GM12878 (cell line): ENCODE measurements at regions not wholly inside any gene's neighbourhood (a gene's known extent, or its start where the extent isn't known, plus 50 kb on each side); places are given as distances from the start of the nearest gene placed in this dataset.

Source experiments
- ATAC-seq: fragments of 200-7000 bp; cut with Tn5 transposase; 3 replicates; pipeline ENCODE4 v1.9.1; 2020; ENCODE audit warnings: mild to moderate bottlenecking, moderate library complexity
- BruUV-seq: library from RNA; stranded (reverse); fragments of 400-500 nt; replicated peaks from 2 replicates; lab custom pipeline; 2021; lab: Mats Ljungman, UMichigan
- CTCF ChIA-PET: fragments of 300-600 bp; sonication (Branson Sonifier 250); formaldehyde crosslinking; extraction: SDS; loops from one replicate; lab custom pipeline; 2021; ENCODE audit warnings: inconsistent platforms; lab: Yijun Ruan, JAX
- POLR2A ChIA-PET: fragments of 350-600 bp; formaldehyde crosslinking; extraction: SDS; loops from one replicate; lab custom pipeline; 2021; ENCODE audit warnings: inconsistent platforms; lab: Charles Lee
- RAD21 ChIA-PET: fragments of 300-600 bp; sonication (Branson Sonifier 250); formaldehyde crosslinking; loops from one replicate; lab custom pipeline; 2023; ENCODE audit warnings: antibody characterized with exemption; ENCODE audit not compliant: unreplicated experiment; lab: Charles Lee
- SMC1A ChIA-PET: fragments of 300-600 bp; sonication (Branson Sonifier 250); formaldehyde crosslinking; loops from one replicate; lab custom pipeline; 2023; ENCODE audit not compliant: unreplicated experiment, uncharacterized antibody; lab: Charles Lee
- DNase-seq: peaks from one replicate; pipeline ENCODE4 v3.0.0-alpha.2; 2011; ENCODE audit warnings: low read depth, low spot score
- FAIRE-seq: peaks from 3 replicates; lab custom pipeline; 2011; peaks lifted over from hg19 to GRCh38; lab: Jason Lieb, UNC
- H2AFZ ChIP-seq: 2 replicates; pipeline ENCODE4 v1.6.0; 2011; ENCODE audit warnings: low read depth, low read length, control low read depth; ENCODE audit not compliant: control insufficient read depth
- H3K27ac ChIP-seq: 2 replicates; pipeline ENCODE4 v1.5.1; 2011; ENCODE audit warnings: control low read depth; ENCODE audit not compliant: control insufficient read depth, insufficient read depth
- H3K27me3 ChIP-seq, 2 experiments: replicated peaks in 1 of 2; 2 replicates each; pipeline versions ENCODE4 v1.6.0 to v1.6.1; 2011; ENCODE audit warnings: low read length in 1 of 2; ENCODE audit not compliant: control insufficient read depth in 2 of 2, insufficient read depth in 2 of 2
- H3K36me3 ChIP-seq, 2 experiments: 2 replicates each; pipeline ENCODE4 v1.5.1; 2011; ENCODE audit warnings: low read length in 1 of 2; ENCODE audit not compliant: control insufficient read depth in 2 of 2, insufficient read depth in 2 of 2
- H3K4me1 ChIP-seq: 2 replicates; pipeline ENCODE4 v1.6.1; 2011; ENCODE audit warnings: mild to moderate bottlenecking, low read length, moderate library complexity, mixed read lengths; ENCODE audit not compliant: control insufficient read depth, insufficient read depth
- H3K4me2 ChIP-seq: 2 replicates; pipeline ENCODE4 v1.6.0; 2011; ENCODE audit warnings: control low read depth; ENCODE audit not compliant: control insufficient read depth, insufficient read depth
- H3K4me3 ChIP-seq: fragments of 200-600 bp; sonication (generic); 2 replicates; pipeline ENCODE4 v1.5.1; 2016
- H3K79me2 ChIP-seq: 2 replicates; pipeline ENCODE4 v1.6.0; 2011; ENCODE audit warnings: low read length; ENCODE audit not compliant: control insufficient read depth, insufficient read depth
- H3K9ac ChIP-seq: 2 replicates; pipeline ENCODE4 v1.8.0; 2011; ENCODE audit warnings: low read length, control low read depth, mixed read lengths; ENCODE audit not compliant: control insufficient read depth, insufficient read depth
- H3K9me3 ChIP-seq: replicated peaks from 3 replicates; pipeline ENCODE4 v1.5.1; 2011; ENCODE audit warnings: mild to moderate bottlenecking, low read length; ENCODE audit not compliant: control insufficient read depth, insufficient read depth
- H4K20me1 ChIP-seq: 2 replicates; pipeline ENCODE4 v1.6.0; 2011; ENCODE audit not compliant: control insufficient read depth, insufficient read depth
- JUND ChIP-seq: IDR thresholded peaks from 2 replicates; pipeline ENCODE4 v1.6.1; 2012; ENCODE audit warnings: low read depth, mild to moderate bottlenecking, low read length, improper control_type of control experiment, moderate library complexity
- MXI1 ChIP-seq: fragments of 150-350 bp; IDR thresholded peaks from 2 replicates; pipeline ENCODE4 v1.6.1; 2011; ENCODE audit warnings: low read depth, mild to moderate bottlenecking, inconsistent platforms, low read length, improper control_type of control experiment
- PML ChIP-seq: IDR thresholded peaks from 2 replicates; pipeline ENCODE4 v1.6.1; 2012; ENCODE audit warnings: low read length, inconsistent platforms
- RB1 ChIP-seq: fragments of 450-650 bp; formaldehyde crosslinking; IDR thresholded peaks from 2 replicates; pipeline ENCODE4 v1.6.1; 2017; ENCODE audit warnings: mild to moderate bottlenecking, borderline replicate concordance
- ZBED1 ChIP-seq: IDR thresholded peaks from 2 replicates; pipeline ENCODE4 v1.6.1; 2016; ENCODE audit warnings: borderline replicate concordance
- WGBS: methylation state at CpG from one replicate; pipeline ENCODE4 v1.1.6; 2016; ENCODE audit warnings: low lambda C conversion rate; ENCODE audit not compliant: insufficient replicate concordance, insufficient coverage; ENCODE audit errors: missing lambda C conversion rate; 5-methylcytosine and 5-hydroxymethylcytosine counted together
- in situ Hi-C: fragments of 300-500 bp; cut with MboI; formaldehyde crosslinking; loops from 9 replicates; pipeline ENCODE4 v1.14.3; 2018; ENCODE audit warnings: mixed read lengths
- intact Hi-C: fragments of 100-400 bp; cut with micrococcal nuclease; formaldehyde crosslinking; loops from one replicate; pipeline ENCODE4 v1.14.2; 2022; ENCODE audit not compliant: unreplicated experiment
- TF ChIP-seq, protein P1 (sequence below): IDR thresholded peaks from 2 replicates; pipeline ENCODE4 v1.6.1; 2012; ENCODE audit warnings: mild to moderate bottlenecking, low read depth, low read length

DNA sequence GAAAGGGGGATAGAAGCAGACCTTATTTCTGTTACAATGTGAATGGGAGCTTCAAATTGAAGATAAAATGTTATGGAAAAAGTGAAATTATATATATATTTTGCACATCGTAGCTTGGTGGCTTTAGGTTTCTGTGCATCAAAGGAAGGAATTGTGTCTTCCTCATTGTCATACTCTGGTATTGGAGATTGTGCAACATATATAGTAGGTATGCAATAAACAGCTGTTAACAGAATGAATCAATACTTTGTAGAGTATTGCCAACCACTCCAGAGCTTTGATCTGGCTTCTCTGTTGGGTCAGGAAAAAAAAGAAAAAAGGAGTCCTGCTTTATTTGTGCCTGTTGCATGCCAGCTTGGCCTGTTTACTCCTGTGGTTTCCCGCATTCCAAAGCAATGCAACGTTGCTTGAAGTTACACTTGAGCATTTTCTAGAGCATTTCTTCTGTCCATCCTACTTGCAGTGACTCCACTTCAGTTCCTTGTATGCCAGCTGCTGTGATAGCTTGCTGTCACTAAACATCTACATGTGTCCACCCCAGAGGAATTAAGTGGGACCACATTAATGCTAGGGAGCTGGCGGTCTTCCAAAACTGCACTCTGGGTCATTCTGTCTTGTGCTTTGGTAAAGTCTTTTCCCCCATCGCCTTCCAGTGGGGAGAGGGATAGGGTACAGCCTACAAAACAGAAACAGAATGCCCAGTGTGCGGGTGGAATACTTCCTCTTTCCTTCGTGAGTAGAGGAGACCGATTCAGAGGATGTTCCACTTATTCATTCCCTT is 62.0 kb upstream of the MEF2C start:
- POLR2A ChIA-PET = no interaction called here
- SMC1A ChIA-PET = interaction anchor here (0.5 to 1.9 kb wide), 5 partner anchors 8 to 569 kb away, joined by 3 to 8 read pairs (median 4); no protein-coding TSS in a partner anchor
- Histone ChIP-seq H2AFZ (no peak overlapping the region), H3K36me3 (no peaks in the 10 kb centered on the region), H3K9ac (no peak overlapping the region), H3K27ac (no peak overlapping the region), H3K4me2 (no peak overlapping the region), H3K4me3 (no peak overlapping the region), H3K4me1 (no peaks in the 10 kb centered on the region), H4K20me1 (no peaks in the 10 kb centered on the region), H3K79me2 (no peaks in the 10 kb centered on the region), H3K27me3 (no peaks in the 10 kb centered on the region), H3K9me3 (no peaks in the 10 kb centered on the region)
- WGBS = 73% methylated on average over 8 of the region's 8 CpGs
- no peak for FAIRE-seq
- CTCF ChIA-PET = no interaction called here
- no peak for DNase-seq
- in situ Hi-C loops (no loop called here), intact Hi-C loops (no loop called here)
- BruUV-seq = no TSS peak
- no peak for ATAC-seq
- TF ChIP-seq, protein P1, sequence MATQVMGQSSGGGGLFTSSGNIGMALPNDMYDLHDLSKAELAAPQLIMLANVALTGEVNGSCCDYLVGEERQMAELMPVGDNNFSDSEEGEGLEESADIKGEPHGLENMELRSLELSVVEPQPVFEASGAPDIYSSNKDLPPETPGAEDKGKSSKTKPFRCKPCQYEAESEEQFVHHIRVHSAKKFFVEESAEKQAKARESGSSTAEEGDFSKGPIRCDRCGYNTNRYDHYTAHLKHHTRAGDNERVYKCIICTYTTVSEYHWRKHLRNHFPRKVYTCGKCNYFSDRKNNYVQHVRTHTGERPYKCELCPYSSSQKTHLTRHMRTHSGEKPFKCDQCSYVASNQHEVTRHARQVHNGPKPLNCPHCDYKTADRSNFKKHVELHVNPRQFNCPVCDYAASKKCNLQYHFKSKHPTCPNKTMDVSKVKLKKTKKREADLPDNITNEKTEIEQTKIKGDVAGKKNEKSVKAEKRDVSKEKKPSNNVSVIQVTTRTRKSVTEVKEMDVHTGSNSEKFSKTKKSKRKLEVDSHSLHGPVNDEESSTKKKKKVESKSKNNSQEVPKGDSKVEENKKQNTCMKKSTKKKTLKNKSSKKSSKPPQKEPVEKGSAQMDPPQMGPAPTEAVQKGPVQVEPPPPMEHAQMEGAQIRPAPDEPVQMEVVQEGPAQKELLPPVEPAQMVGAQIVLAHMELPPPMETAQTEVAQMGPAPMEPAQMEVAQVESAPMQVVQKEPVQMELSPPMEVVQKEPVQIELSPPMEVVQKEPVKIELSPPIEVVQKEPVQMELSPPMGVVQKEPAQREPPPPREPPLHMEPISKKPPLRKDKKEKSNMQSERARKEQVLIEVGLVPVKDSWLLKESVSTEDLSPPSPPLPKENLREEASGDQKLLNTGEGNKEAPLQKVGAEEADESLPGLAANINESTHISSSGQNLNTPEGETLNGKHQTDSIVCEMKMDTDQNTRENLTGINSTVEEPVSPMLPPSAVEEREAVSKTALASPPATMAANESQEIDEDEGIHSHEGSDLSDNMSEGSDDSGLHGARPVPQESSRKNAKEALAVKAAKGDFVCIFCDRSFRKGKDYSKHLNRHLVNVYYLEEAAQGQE = no peak
- TF ChIP-seq RB1 = no peak
- no peak for TF ChIP-seq ZBED1
- no peak for TF ChIP-seq PML
- no peak for TF ChIP-seq MXI1
- no peak for TF ChIP-seq JUND
- RAD21 ChIA-PET = no interaction called here
